GM19240 (cell line): ENCODE measurements at regions not wholly inside any gene's neighbourhood (a gene's known extent, or its start where the extent isn't known, plus 50 kb on each side); places are given as distances from the start of the nearest gene placed in this dataset.

Source experiments
- DNase-seq: peaks from one replicate; pipeline ENCODE4 v3.0.0; 2011; ENCODE audit warnings: low spot score; ENCODE audit not compliant: insufficient read length

DNA sequence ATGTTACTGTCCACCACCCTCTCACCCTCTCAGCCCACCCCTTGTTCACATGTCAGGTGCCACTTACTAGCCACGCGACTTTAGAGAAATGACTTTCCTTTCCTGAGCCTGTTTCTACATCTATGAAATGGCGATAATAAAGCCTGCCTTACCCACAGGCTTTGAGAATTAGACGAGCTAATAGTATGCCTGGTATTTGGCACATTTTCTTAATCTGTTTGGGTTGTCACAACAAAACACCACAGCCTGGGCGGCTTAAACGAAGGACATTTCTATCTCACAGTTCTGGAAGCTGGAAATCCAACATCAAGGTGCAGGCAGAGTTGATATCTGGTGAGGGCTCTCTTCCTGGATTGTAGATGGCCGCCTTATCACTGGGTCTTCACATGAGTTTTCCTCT, 273.9 kb upstream of the FMN2 start:
- DNase-seq: no peak

GRCh38 chr1:239819096-239819495, 272.6 kb upstream of the FMN2 start:
- no peak for DNase-seq

GRCh38 chr1:239819756-239820250, 271.9 kb upstream of the FMN2 start:
- DNase-seq: no peak

DNA sequence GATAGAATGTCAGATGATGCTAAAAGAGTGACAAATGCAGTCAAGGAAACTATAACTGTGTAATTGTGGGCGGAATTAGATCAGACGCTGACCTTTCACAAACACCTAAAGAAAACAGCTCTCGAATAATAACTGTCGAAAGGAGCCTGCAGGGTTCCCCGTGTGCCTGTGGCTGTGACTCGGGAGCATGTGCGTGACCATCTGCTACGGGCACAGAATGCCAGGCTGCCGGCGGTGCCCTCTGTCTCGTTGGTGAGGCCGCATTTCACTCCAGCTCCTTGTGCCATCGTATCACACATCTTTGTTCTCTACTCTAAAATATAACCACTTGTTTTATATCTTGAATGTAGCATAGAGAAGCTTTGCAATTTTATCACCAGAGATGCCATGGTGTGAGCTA, 267.8 kb upstream of the FMN2 start:
- no peak for DNase-seq

DNA sequence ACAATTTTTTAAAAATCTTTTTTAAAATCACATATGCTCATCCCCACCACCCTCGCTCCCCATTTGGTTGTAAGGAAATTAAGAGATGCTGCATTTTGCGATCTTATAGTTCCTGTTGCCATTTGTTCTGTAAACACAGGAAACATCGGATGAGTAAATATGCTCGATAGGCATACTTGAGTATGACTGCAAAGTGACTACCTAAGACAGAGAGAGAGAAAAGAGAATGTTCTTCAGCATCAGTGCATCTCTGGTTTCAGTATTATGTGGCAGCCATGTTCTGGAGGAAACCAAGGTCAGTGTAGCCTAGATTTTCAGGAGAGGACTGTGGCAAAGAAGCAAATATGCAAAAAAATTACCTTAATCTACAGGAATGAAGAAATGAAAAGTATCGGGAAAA, 265.5 kb upstream of the FMN2 start:
- DNase-seq: no peak

DNA sequence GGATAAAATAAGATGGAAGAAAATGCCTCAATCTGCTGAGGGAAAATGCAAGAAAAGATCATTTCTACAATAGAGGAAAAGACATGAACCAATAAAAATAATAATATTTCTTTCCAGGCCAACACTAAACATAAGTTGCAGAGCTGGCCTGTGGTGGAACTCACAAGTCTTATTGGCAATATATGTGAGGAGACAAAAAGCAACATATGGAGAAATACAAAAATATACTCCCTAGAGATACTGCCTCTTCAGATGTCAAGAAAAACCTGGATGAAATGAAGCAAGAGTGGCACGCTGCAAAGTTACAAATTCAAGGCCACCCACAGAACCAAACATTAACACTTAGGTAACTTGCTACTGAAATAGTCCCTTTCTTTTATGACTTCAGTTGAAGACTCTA, 264.9 kb upstream of the FMN2 start:
- DNase-seq: no peak

- no peak for DNase-seq
These were observed 262.1 kb upstream of the FMN2 start for GRCh38 chr1:239829535-239829934.

- no peak for DNase-seq
These were observed 259.9 kb upstream of the FMN2 start for GRCh38 chr1:239831577-239832355.

GRCh38 chr1:239833723-239834122, 258.0 kb upstream of the FMN2 start:
- no peak for DNase-seq

DNA sequence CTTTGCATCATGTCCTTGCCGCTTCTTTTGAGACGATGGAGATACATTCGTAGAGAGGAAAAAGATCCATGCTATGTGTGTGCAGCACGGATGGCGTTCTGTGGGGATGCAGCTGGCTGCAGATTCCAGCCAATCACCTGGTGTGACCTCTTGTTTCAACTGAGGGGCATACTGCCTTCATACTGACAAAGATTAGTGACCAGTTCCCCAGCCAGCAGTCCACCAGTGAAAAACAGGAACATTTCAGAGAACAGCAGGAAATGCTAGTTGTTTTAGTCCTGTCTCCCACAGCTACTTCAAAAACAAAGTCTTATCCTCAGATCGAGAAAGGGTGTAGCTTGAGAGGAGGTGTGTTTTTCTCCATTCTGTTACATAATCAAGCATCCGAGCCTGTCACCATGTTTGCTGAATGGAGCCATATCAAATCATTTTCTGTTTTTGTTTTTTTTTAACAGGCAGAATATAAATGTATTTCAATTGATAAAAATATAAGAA, 255.7 kb upstream of the FMN2 start:
- DNase-seq: no peak

- no peak for DNase-seq
These were observed 251.3 kb upstream of the FMN2 start for GRCh38 chr1:239840336-239840735.

- no peak for DNase-seq
These were observed 250.9 kb upstream of the FMN2 start for GRCh38 chr1:239840790-239841189.

DNA sequence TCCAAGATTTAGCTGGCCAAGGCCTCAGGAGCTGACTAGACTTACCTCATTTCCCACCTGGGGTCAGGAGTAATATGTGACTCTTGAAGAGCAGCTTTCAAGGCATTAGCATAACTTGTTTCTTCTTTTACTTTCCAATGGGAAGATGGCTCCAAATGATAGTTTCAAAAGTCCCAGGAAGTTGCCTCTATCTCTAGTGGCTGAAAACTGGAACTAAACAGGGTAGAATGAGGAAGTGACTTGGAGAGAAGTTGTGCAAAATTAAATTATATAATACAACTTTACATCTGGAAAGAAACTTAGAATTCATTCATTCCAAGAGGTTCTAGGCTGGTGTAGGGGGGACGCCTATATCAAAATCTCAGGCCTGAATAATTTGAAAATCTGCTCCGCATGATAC, 250.1 kb upstream of the FMN2 start:
- no peak for DNase-seq

GRCh38 chr1:239843541-239843940, 248.1 kb upstream of the FMN2 start:
- DNase-seq: no peak

DNA sequence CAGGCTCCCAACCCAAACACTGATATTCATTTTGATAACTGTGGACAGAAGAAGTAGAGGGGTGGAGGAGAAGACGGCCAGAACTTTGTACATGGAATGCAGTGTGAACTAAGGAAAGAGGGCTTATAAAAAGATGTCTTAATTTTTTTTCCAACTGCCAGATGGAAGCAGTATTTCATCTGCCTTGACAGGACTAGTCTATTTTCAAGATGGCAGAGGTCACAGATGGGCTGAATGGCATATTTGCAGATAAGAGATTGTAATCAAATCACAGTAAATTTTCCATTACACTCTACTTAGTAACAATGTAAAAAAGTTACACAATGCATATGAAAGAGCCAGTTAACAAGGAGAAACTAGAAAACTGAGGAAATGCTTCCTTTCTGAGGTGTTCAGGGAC, 246.8 kb upstream of the FMN2 start:
- DNase-seq: no peak

DNA sequence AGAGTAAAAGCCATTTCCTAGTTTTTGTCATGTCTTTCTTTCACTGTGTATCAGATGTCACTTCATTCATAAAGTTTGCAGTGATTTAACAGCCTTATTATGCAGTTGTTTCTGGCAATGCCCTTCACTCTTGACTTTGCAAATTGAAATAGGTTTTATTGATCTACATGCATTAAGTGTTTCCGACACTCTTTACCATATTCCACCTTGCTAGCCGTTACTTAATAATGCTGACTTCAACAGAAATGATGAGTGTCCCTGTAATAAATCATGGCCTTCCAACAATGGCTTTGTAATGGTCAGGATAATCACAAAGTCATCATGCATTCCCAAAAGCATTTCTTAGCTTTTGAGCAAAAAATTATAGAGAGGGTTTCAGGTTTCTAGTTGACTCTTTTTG, 236.8 kb upstream of the FMN2 start:
- no peak for DNase-seq

DNA sequence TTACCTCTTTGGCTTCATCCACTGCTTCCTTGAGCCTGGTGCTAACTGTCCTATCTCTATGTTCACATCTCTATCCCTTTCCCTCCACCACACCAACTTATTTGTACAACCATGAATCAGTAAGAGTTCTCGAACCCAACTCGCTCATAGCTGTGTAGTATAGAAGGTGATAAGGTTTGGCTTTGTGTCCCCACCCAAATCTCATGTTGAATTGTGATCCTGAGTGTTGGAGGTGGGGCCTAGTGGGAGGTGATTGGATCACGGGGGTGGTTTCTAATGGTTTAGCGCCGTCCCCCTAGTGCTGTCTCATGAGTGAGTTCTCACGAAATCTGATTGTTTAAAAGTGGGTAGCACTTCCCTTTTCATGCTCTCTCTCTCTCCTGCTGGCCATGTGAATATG, 235.6 kb upstream of the FMN2 start:
- no peak for DNase-seq

DNA sequence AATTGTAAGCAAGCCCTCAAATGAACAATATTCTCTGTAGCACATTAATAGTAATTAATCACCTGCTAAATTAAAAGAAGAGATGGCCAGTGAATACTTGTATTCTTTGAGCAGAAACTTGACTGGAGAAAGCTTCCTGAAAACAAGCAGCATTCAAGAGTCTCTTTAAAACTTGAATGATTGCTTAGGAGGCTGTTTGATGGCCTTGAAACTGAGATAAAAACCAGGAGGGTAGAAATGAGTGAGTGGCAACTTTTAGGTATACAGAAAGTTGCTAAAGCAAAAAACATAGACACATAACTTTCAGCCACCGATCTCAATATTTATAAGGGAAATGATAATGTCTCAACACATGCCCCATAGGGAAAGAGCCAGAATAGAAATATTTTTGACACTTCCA, 234.8 kb upstream of the FMN2 start:
- no peak for DNase-seq

DNA sequence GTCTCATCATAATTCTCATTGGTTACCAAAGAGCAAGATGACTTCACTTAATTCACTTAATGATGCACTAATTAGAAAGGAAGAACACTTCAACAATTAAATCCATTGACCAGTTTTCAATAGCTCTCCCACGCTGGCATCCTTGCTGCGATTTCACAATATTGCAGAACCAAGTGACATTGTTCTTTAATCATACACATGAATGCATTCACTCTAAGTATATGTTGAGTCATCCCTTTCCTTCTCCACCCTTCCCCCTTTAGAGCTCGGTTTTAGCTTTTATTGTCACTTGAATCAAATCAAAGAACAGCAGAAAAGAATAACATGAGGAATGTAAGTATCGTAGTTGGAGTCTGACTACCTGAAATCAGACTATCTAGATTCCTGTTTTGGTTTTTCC, 233.6 kb upstream of the FMN2 start:
- DNase-seq: no peak

- DNase-seq: no peak
These were observed 233.2 kb upstream of the FMN2 start for GRCh38 chr1:239858529-239858928.

DNA sequence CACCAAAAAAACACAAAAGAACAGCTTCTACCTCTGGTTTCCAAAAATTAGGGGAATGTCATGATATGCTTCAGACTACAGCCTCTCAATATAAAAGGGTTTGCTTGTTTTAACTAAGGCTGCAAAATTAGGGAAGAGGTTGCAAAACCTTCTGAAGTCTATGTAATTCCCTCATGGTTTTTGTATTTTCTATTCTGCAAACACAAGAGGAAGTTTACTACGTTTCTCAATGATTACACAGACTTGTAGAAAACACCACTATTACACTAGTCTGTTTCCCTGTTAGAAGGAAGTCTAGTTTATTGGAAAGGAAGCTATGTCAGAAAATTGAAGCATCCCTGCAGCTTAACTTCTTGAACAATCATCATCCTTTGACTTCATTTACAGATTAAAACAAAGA, 229.7 kb upstream of the FMN2 start:
- DNase-seq: no peak

DNA sequence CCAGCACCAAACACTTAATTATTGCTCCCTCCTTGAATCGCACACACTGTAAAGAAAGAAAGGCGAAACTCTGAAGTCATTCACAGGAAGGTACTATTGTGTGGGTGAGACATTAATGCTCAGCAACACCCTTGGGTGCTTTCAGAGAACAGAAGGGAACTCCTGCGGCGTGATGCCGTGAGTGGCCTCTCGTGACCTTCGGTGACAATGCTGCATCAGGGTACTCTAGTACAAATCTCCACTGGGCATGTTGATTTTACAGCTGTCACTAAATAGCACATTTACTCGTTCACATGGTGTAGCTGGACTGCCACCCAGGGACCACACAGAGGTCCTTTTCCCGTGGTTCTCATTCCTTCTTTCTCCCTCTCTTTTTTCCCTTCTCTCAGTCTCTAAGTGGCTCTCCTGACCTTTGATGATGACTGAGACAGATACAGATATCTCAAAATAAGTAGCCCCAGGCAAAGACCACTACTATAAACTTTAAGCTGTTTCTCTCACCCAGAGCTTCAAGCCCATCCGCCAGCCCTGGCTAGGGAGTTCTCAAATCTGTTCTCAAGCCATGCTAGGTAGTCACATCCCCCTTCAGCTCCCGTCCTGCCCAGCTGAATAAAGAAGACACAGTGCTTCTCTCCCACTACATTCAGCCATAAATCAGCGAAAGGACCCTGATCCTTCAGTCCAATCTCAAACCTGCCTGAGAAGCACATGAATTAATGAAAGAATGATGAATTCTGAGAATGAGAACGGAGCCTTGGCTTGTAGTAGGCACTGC, 223.4 kb upstream of the FMN2 start:
- DNase-seq: no peak

DNA sequence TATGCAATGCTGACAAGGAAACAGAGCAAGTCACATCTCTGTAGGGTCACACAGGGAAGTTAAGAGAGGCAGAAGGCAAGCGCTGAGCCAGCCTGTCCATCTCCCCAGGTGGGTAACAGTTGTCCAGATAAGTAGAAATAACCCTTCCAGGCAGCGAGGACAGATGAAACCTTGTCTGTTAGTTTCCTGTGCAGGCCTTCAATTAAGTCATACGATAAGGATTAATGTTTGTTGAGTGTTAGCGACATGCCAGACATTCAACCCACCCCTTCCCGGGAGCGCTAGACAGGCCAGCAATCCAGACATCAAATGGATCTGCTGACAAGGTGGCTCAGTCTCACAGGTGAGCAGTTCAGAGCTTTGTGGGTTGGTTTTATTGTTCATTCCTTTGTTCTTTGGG, 221.5 kb upstream of the FMN2 start:
- DNase-seq: no peak
